HL-60/S4 treated with retinoic acid at 250 ng/mL for 4 days and 3 days (cell line): ENCODE measurements at regions not wholly inside any gene's neighbourhood (a gene's known extent, or its start where the extent isn't known, plus 50 kb on each side); places are given as distances from the start of the nearest gene placed in this dataset.

Experiments used
- in situ Hi-C: fragments of 300-500 bp; cut with MboI; formaldehyde crosslinking; loops from 2 replicates; pipeline ENCODE4 v1.7.0; 2022; ENCODE audit warnings: low sequenced_read_pairs

GRCh38 chr12:125222876-125223275 is 157.6 kb downstream of the AACS start:
- in situ Hi-C loops, result no loop called here

GRCh38 chr12:125225641-125226040 is 160.4 kb downstream of the AACS start:
- in situ Hi-C loops, result no loop called here

- in situ Hi-C loops, result no loop called here
Observed at GRCh38 chr12:125228519-125229260, 163.5 kb downstream of the AACS start.

- in situ Hi-C loops, result no loop called here
Observed at GRCh38 chr12:125229878-125230530, 164.8 kb downstream of the AACS start.

GRCh38 chr12:125233319-125233718 is 168.1 kb downstream of the AACS start:
- in situ Hi-C loops, result no loop called here

- in situ Hi-C loops, result no loop called here
Observed at GRCh38 chr12:125239563-125239962, 174.3 kb downstream of the AACS start.

GRCh38 chr12:125240717-125241116 is 175.5 kb downstream of the AACS start:
- in situ Hi-C loops, result no loop called here

GRCh38 chr12:125243811-125244210 is 178.6 kb downstream of the AACS start:
- in situ Hi-C loops, result no loop called here

- in situ Hi-C loops, result no loop called here
Observed at GRCh38 chr12:125244338-125244737, 179.1 kb downstream of the AACS start.

- in situ Hi-C loops, result no loop called here
Observed at GRCh38 chr12:125245581-125246557, 180.6 kb downstream of the AACS start.

- in situ Hi-C loops, result no loop called here
Observed at GRCh38 chr12:125247477-125247876, 182.2 kb downstream of the AACS start.

GRCh38 chr12:125249066-125249824 is 184.0 kb downstream of the AACS start:
- in situ Hi-C loops, result no loop called here

GRCh38 chr12:125249932-125250331 is 184.7 kb downstream of the AACS start:
- in situ Hi-C loops, result no loop called here

- in situ Hi-C loops, result no loop called here
Observed at GRCh38 chr12:125254236-125254635, 189.0 kb downstream of the AACS start.

GRCh38 chr12:125254856-125255255 is 189.6 kb downstream of the AACS start:
- in situ Hi-C loops, result no loop called here

- in situ Hi-C loops, result no loop called here
Observed at GRCh38 chr12:125255935-125256633, 190.8 kb downstream of the AACS start.

- in situ Hi-C loops, result no loop called here
Observed at GRCh38 chr12:125256634-125256936, 191.3 kb downstream of the AACS start.

- in situ Hi-C loops, result no loop called here
Observed at GRCh38 chr12:125259178-125259867, 194.1 kb downstream of the AACS start.

- in situ Hi-C loops, result no loop called here
Observed at GRCh38 chr12:125262851-125263250, 197.6 kb downstream of the AACS start.

GRCh38 chr12:125263385-125263784 is 198.2 kb downstream of the AACS start:
- in situ Hi-C loops, result no loop called here
